ENCODE measurements at regions not wholly inside any gene's neighbourhood (a gene's known extent, or its start where the extent isn't known, plus 50 kb on each side); places are given as distances from the start of the nearest gene placed in this dataset.

GRCh38 chr6:113595911-113596376 is 261.2 kb upstream of the MARCKS start:
- DNase-seq (no peak), ATAC-seq (replicated peaks in 1 of 4) (no peak)
- peaks cover 0 to 6% (median 0%) of the 10 kb centered on the region in 3 donors for H3K9me3 Mint-ChIP-seq
- H3K4me1 Mint-ChIP-seq: no peaks in the 10 kb centered on the region
- H3K36me3 Mint-ChIP-seq: no peaks in the 10 kb centered on the region
- POLR2A ChIA-PET: no interaction called here
- H3K27ac Mint-ChIP-seq: no peak overlapping the region
- Histone ChIP-seq H3K36me3 (ENCODE audit: control insufficient read depth in 2 of 2, extremely low read depth in 1 of 2, insufficient read depth in 1 of 2, low read length in 1 of 2) (no peaks in the 10 kb centered on the region), H3K9me3 (no peaks in the 10 kb centered on the region), H3K27ac (ENCODE audit: low read length) (no peak overlapping the region), H3K4me3 (ENCODE audit: control insufficient read depth in 1 of 2, extremely low read depth in 1 of 2, low read length in 1 of 2) (no peak overlapping the region), H3K27me3 (replicated peaks in 1 of 2; ENCODE audit: control insufficient read depth in 2 of 2, extremely low read depth in 1 of 2, insufficient read depth in 2 of 2, low read length in 1 of 2) (peaks cover 0 to 3% of the 10 kb centered on the region in 2 experiments), H3K4me1 (ENCODE audit: control insufficient read depth in 1 of 2, extremely low read depth in 1 of 2, insufficient read depth in 2 of 2, low read length in 2 of 2) (no peaks in the 10 kb centered on the region)
- no peak overlapping the region for H3K4me3 Mint-ChIP-seq
- no peaks in the 10 kb centered on the region for H3K27me3 Mint-ChIP-seq
- WGBS (ENCODE audit: insufficient coverage): 88% methylated on average over 3 of the region's 6 CpGs
- CTCF ChIA-PET: no interaction called here

DNA sequence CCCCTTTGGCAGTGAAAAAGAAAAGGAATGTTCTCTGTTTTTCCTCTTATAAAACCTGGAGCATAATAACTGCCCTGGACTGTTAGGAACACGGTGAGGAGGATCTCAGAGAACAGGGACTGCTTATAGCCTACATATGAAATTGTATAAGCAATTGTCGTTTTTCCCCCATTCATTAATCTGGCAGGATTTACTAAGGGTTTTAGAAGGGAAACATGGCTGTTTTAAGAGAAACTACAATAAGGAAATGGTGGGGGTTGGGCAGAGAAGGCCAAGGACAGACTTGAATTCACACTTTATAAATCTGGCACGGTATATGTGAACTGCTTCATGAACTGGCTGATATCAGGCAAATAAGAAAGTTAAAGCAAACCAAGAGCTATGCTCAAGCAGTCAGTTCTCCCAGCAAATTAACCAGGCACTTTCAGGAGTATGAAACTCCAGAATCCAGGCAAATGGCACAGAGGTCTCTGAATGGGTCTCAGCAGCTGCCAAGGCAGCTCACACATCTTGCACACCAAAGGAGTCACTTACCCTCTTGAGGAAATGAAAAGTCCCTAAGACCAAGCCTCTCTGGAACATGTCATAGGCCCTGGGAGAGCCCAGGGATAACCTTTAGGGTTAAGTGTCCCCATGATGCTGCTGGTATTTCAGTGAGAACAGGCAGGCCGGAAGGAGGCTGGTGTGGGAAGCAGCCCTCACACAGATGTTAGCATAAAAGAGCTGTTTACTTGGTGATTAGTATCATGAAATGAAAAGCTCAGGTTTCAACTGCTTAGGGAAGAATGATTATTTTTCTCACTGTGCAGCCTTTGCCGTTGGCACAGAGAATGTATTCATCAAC is 260.5 kb upstream of the MARCKS start:
- 86% methylated on average over 1 of the region's 5 CpGs for WGBS (ENCODE audit: insufficient coverage)
- Histone ChIP-seq H3K4me3 (ENCODE audit: control insufficient read depth in 1 of 2, extremely low read depth in 1 of 2, low read length in 1 of 2) (no peak overlapping the region), H3K36me3 (ENCODE audit: control insufficient read depth in 2 of 2, extremely low read depth in 1 of 2, insufficient read depth in 1 of 2, low read length in 1 of 2) (no peaks in the 10 kb centered on the region), H3K4me1 (ENCODE audit: control insufficient read depth in 1 of 2, extremely low read depth in 1 of 2, insufficient read depth in 2 of 2, low read length in 2 of 2) (no peaks in the 10 kb centered on the region), H3K27ac (ENCODE audit: low read length) (no peak overlapping the region), H3K9me3 (no peaks in the 10 kb centered on the region), H3K27me3 (replicated peaks in 1 of 2; ENCODE audit: control insufficient read depth in 2 of 2, extremely low read depth in 1 of 2, insufficient read depth in 2 of 2, low read length in 1 of 2) (peaks cover 0 to 3% of the 10 kb centered on the region in 2 experiments)
- ChIA-PET POLR2A (no interaction called here), CTCF (no interaction called here)
- no peak overlapping the region for H3K4me3 Mint-ChIP-seq
- DNase-seq (no peak), ATAC-seq (replicated peaks in 1 of 4) (no peak)
- H3K4me1 Mint-ChIP-seq: no peaks in the 10 kb centered on the region
- H3K27ac Mint-ChIP-seq: no peak overlapping the region
- H3K9me3 Mint-ChIP-seq: peaks cover 0 to 6% (median 0%) of the 10 kb centered on the region in 3 donors
- H3K27me3 Mint-ChIP-seq: no peaks in the 10 kb centered on the region
- no peaks in the 10 kb centered on the region for H3K36me3 Mint-ChIP-seq

- WGBS (ENCODE audit: insufficient coverage): no CpG with 5 or more reads among the region's 1 CpG
- H3K36me3 ChIP-seq (ENCODE audit: control insufficient read depth in 2 of 2, extremely low read depth in 1 of 2, insufficient read depth in 1 of 2, low read length in 1 of 2): no peaks in the 10 kb centered on the region
- Mint-ChIP-seq H3K36me3 (no peaks in the 10 kb centered on the region), H3K4me1 (no peaks in the 10 kb centered on the region), H3K27me3 (no peaks in the 10 kb centered on the region), H3K9me3 (peaks cover 0 to 6% (median 0%) of the 10 kb centered on the region in 3 donors), H3K4me3 (no peak overlapping the region), H3K27ac (no peak overlapping the region)
- H3K27ac ChIP-seq (ENCODE audit: low read length): no peak overlapping the region
- DNase-seq (no peak), ATAC-seq (replicated peaks in 1 of 4) (no peak)
- no peak overlapping the region for H3K4me3 ChIP-seq (ENCODE audit: control insufficient read depth in 1 of 2, extremely low read depth in 1 of 2, low read length in 1 of 2)
- ChIA-PET POLR2A (no interaction called here), CTCF (interaction anchor here in 1 of 2 donors (0.6 kb wide), 1 partner anchor 189 kb away, joined by 3 read pairs; no protein-coding TSS in a partner anchor)
- no peaks in the 10 kb centered on the region for H3K9me3 ChIP-seq
- H3K27me3 ChIP-seq (replicated peaks in 1 of 2; ENCODE audit: control insufficient read depth in 2 of 2, extremely low read depth in 1 of 2, insufficient read depth in 2 of 2, low read length in 1 of 2): peaks cover 0 to 3% of the 10 kb centered on the region in 2 experiments
- H3K4me1 ChIP-seq (ENCODE audit: control insufficient read depth in 1 of 2, extremely low read depth in 1 of 2, insufficient read depth in 2 of 2, low read length in 2 of 2): no peaks in the 10 kb centered on the region
Observed at GRCh38 chr6:113597231-113597583, 259.9 kb upstream of the MARCKS start.

DNA sequence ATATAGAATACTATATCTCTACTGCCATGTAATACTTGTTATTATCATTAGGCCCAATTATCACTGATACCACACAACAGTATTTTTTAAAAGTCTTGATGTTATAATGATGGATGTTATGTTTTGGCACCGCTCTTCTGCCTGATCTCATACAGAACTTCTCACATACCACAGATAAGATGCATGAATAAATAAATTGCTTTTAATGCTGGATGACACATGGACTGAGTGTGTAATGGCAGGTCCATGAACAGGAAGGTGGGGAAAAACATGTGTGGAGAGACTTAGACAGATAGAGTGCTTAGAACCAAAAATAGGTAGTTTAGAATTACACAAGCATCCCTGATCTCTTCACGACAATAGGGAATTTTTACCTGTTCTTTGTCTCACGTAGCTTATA is 258.4 kb upstream of the MARCKS start:
- Histone ChIP-seq H3K36me3 (ENCODE audit: control insufficient read depth in 2 of 2, extremely low read depth in 1 of 2, insufficient read depth in 1 of 2, low read length in 1 of 2) (no peaks in the 10 kb centered on the region), H3K27me3 (replicated peaks in 1 of 2; ENCODE audit: control insufficient read depth in 2 of 2, extremely low read depth in 1 of 2, insufficient read depth in 2 of 2, low read length in 1 of 2) (peaks cover 0 to 3% of the 10 kb centered on the region in 2 experiments), H3K4me1 (ENCODE audit: control insufficient read depth in 1 of 2, extremely low read depth in 1 of 2, insufficient read depth in 2 of 2, low read length in 2 of 2) (no peaks in the 10 kb centered on the region), H3K9me3 (no peaks in the 10 kb centered on the region), H3K4me3 (ENCODE audit: control insufficient read depth in 1 of 2, extremely low read depth in 1 of 2, low read length in 1 of 2) (no peak overlapping the region), H3K27ac (ENCODE audit: low read length) (no peak overlapping the region)
- Mint-ChIP-seq H3K27ac (no peak overlapping the region), H3K4me1 (no peaks in the 10 kb centered on the region), H3K4me3 (no peak overlapping the region), H3K27me3 (no peaks in the 10 kb centered on the region), H3K9me3 (no peaks in the 10 kb centered on the region), H3K36me3 (no peaks in the 10 kb centered on the region)
- ChIA-PET CTCF (no interaction called here), POLR2A (no interaction called here)
- no peak for ATAC-seq (replicated peaks in 1 of 4)
- DNase-seq: no peak
- no CpG with 5 or more reads among the region's 3 CpGs for WGBS (ENCODE audit: insufficient coverage)

- no peak overlapping the region for H3K4me3 Mint-ChIP-seq
- peaks cover 0 to 3% of the 10 kb centered on the region in 2 experiments for H3K27me3 ChIP-seq (replicated peaks in 1 of 2; ENCODE audit: control insufficient read depth in 2 of 2, extremely low read depth in 1 of 2, insufficient read depth in 2 of 2, low read length in 1 of 2)
- no peak overlapping the region for H3K4me3 ChIP-seq (ENCODE audit: control insufficient read depth in 1 of 2, extremely low read depth in 1 of 2, low read length in 1 of 2)
- H3K27ac ChIP-seq (ENCODE audit: low read length): no peak overlapping the region
- ChIA-PET CTCF (no interaction called here), POLR2A (no interaction called here)
- H3K27me3 Mint-ChIP-seq: no peaks in the 10 kb centered on the region
- H3K36me3 Mint-ChIP-seq: no peaks in the 10 kb centered on the region
- no peaks in the 10 kb centered on the region for H3K9me3 ChIP-seq
- no peaks in the 10 kb centered on the region for H3K4me1 ChIP-seq (ENCODE audit: control insufficient read depth in 1 of 2, extremely low read depth in 1 of 2, insufficient read depth in 2 of 2, low read length in 2 of 2)
- DNase-seq: no peak
- ATAC-seq (replicated peaks in 1 of 4): no peak
- no peaks in the 10 kb centered on the region for H3K9me3 Mint-ChIP-seq
- no peak overlapping the region for H3K27ac Mint-ChIP-seq
- H3K36me3 ChIP-seq (ENCODE audit: control insufficient read depth in 2 of 2, extremely low read depth in 1 of 2, insufficient read depth in 1 of 2, low read length in 1 of 2): no peaks in the 10 kb centered on the region
- no peaks in the 10 kb centered on the region for H3K4me1 Mint-ChIP-seq
Observed at GRCh38 chr6:113599444-113599843, 257.7 kb upstream of the MARCKS start.

- H3K4me1 ChIP-seq (ENCODE audit: control insufficient read depth in 1 of 2, extremely low read depth in 1 of 2, insufficient read depth in 2 of 2, low read length in 2 of 2): no peaks in the 10 kb centered on the region
- H3K27me3 ChIP-seq (replicated peaks in 1 of 2; ENCODE audit: control insufficient read depth in 2 of 2, extremely low read depth in 1 of 2, insufficient read depth in 2 of 2, low read length in 1 of 2): peaks cover 0 to 3% of the 10 kb centered on the region in 2 experiments
- ChIA-PET POLR2A (no interaction called here), CTCF (no interaction called here)
- WGBS (ENCODE audit: insufficient coverage): no CpG with 5 or more reads among the region's 2 CpGs
- ATAC-seq (replicated peaks in 1 of 4) (no peak), DNase-seq (no peak)
- no peak overlapping the region for H3K4me3 ChIP-seq (ENCODE audit: control insufficient read depth in 1 of 2, extremely low read depth in 1 of 2, low read length in 1 of 2)
- Mint-ChIP-seq H3K4me3 (no peak overlapping the region), H3K9me3 (peaks cover 0 to 3% (median 3%) of the 10 kb centered on the region in 3 donors), H3K27ac (no peak overlapping the region), H3K36me3 (no peaks in the 10 kb centered on the region), H3K27me3 (no peaks in the 10 kb centered on the region), H3K4me1 (no peaks in the 10 kb centered on the region)
- no peak overlapping the region for H3K27ac ChIP-seq (ENCODE audit: low read length)
- H3K36me3 ChIP-seq (ENCODE audit: control insufficient read depth in 2 of 2, extremely low read depth in 1 of 2, insufficient read depth in 1 of 2, low read length in 1 of 2): no peaks in the 10 kb centered on the region
- H3K9me3 ChIP-seq: no peaks in the 10 kb centered on the region
Observed at GRCh38 chr6:113600551-113601339, 256.4 kb upstream of the MARCKS start.
